WTC11 (cell line): ENCODE measurements at regions not wholly inside any gene's neighbourhood (a gene's known extent, or its start where the extent isn't known, plus 50 kb on each side); places are given as distances from the start of the nearest gene placed in this dataset.
A peak's percentile ranks its signal among the peaks of the same experiment; 100 is the strongest.

Experiments
- ATF2 ChIP-seq: sonication (generic); formaldehyde crosslinking; IDR thresholded peaks from 2 replicates; pipeline ENCODE4 v1.8.1; 2022; ENCODE audit warnings: low read depth, missing genetic modification reagents, borderline replicate concordance
- CBFB ChIP-seq: sonication (generic); formaldehyde crosslinking; IDR thresholded peaks from 2 replicates; pipeline ENCODE4 v1.8.1; 2022; ENCODE audit warnings: mild to moderate bottlenecking, low read depth, missing genetic modification reagents
- CTCF ChIP-seq: fragments of 200-600 bp; IDR thresholded peaks from 2 replicates; pipeline ENCODE4 v1.8.0; 2022; ENCODE audit warnings: antibody characterized with exemption
- EMX1 ChIP-seq: fragments of 250-450 bp; sonication (Bioruptor Pico); IDR thresholded peaks from 2 replicates; pipeline ENCODE4 v1.8.0; 2021; ENCODE audit warnings: mild to moderate bottlenecking
- FOXJ3 ChIP-seq: sonication (generic); formaldehyde crosslinking; IDR thresholded peaks from 2 replicates; pipeline ENCODE4 v1.9.0; 2021; ENCODE audit warnings: missing genetic modification reagents, mild to moderate bottlenecking, borderline replicate concordance
- FOXK1 ChIP-seq: sonication (generic); formaldehyde crosslinking; IDR thresholded peaks from 2 replicates; pipeline ENCODE4 v1.8.0; 2022; ENCODE audit warnings: mild to moderate bottlenecking, moderate library complexity, missing genetic modification reagents
- GRHL2 ChIP-seq: fragments of 250-450 bp; sonication (Bioruptor Pico); IDR thresholded peaks from 2 replicates; pipeline ENCODE4 v1.8.0; 2022; ENCODE audit warnings: mild to moderate bottlenecking, moderate library complexity; ENCODE audit not compliant: insufficient replicate concordance, severe bottlenecking
- HMGA2 ChIP-seq: fragments of 250-450 bp; sonication (Bioruptor Pico); IDR thresholded peaks from 2 replicates; pipeline ENCODE4 v1.4.0; 2021; ENCODE audit warnings: mild to moderate bottlenecking, moderate library complexity
- IRF2 ChIP-seq: sonication (generic); formaldehyde crosslinking; IDR thresholded peaks from 2 replicates; pipeline ENCODE4 v1.8.0; 2022; ENCODE audit warnings: low read depth, missing genetic modification reagents, borderline replicate concordance
- JAZF1 ChIP-seq: fragments of 250-450 bp; sonication (Bioruptor Pico); IDR thresholded peaks from 2 replicates; pipeline ENCODE4 v1.9.0; 2021; ENCODE audit warnings: moderate library complexity, mild to moderate bottlenecking, inconsistent platforms
- KAT7 ChIP-seq: sonication (generic); formaldehyde crosslinking; IDR thresholded peaks from 2 replicates; pipeline ENCODE4 v1.8.1; 2023; ENCODE audit warnings: missing genetic modification reagents, mild to moderate bottlenecking, borderline replicate concordance
- NFE2L1 ChIP-seq: sonication (generic); formaldehyde crosslinking; IDR thresholded peaks from 2 replicates; pipeline ENCODE4 v1.8.1; 2023; ENCODE audit warnings: missing genetic modification reagents
- NFYB ChIP-seq: sonication (generic); formaldehyde crosslinking; conservative IDR thresholded peaks from 2 replicates; pipeline ENCODE4 v1.8.0; 2022; ENCODE audit warnings: low read depth, missing genetic modification reagents
- PRDM15 ChIP-seq: sonication (generic); formaldehyde crosslinking; IDR thresholded peaks from 2 replicates; pipeline ENCODE4 v1.8.0; 2022; ENCODE audit warnings: missing genetic modification reagents
- RORB ChIP-seq: fragments of 250-450 bp; sonication (Bioruptor Pico); IDR thresholded peaks from 2 replicates; pipeline ENCODE4 v1.9.0; 2021; ENCODE audit warnings: mild to moderate bottlenecking
- TCF7 ChIP-seq: sonication (generic); formaldehyde crosslinking; IDR thresholded peaks from 2 replicates; pipeline ENCODE4 v1.8.0; 2022; ENCODE audit warnings: mild to moderate bottlenecking, low read depth, missing genetic modification reagents, moderate library complexity
- TEAD1 ChIP-seq: sonication (generic); formaldehyde crosslinking; IDR thresholded peaks from 2 replicates; pipeline ENCODE4 v1.8.0; 2022; ENCODE audit warnings: mild to moderate bottlenecking, missing genetic modification reagents
- TEAD4 ChIP-seq: sonication (generic); formaldehyde crosslinking; IDR thresholded peaks from 2 replicates; pipeline ENCODE4 v1.8.0; 2022; ENCODE audit warnings: mild to moderate bottlenecking, missing genetic modification reagents
- ZNF121 ChIP-seq: sonication (generic); formaldehyde crosslinking; IDR thresholded peaks from 2 replicates; pipeline ENCODE4 v1.8.0; 2023; ENCODE audit warnings: missing genetic modification reagents
- ZNF138 ChIP-seq: sonication (generic); formaldehyde crosslinking; conservative IDR thresholded peaks from 2 replicates; pipeline ENCODE4 v1.8.1; 2022; ENCODE audit warnings: mild to moderate bottlenecking, moderate library complexity, missing genetic modification reagents
- ZNF219 ChIP-seq: sonication (generic); formaldehyde crosslinking; IDR thresholded peaks from 2 replicates; pipeline ENCODE4 v1.8.0; 2023; ENCODE audit warnings: missing genetic modification reagents, mild to moderate bottlenecking, borderline replicate concordance
- ZNF232 ChIP-seq: sonication (generic); formaldehyde crosslinking; IDR thresholded peaks from 2 replicates; pipeline ENCODE4 v1.8.0; 2022; ENCODE audit warnings: mild to moderate bottlenecking, missing genetic modification reagents
- ZNF317 ChIP-seq: sonication (generic); formaldehyde crosslinking; IDR thresholded peaks from 2 replicates; pipeline ENCODE4 v1.8.1; 2023; ENCODE audit warnings: low read depth, mild to moderate bottlenecking, moderate library complexity, missing genetic modification reagents, borderline replicate concordance
- ZNF416 ChIP-seq: fragments of 250-450 bp; sonication (Bioruptor Pico); IDR thresholded peaks from 2 replicates; pipeline ENCODE4 v1.9.0; 2021; ENCODE audit warnings: mild to moderate bottlenecking, inconsistent platforms
- ZNF671 ChIP-seq: fragments of 250-450 bp; sonication (Bioruptor Pico); IDR thresholded peaks from 2 replicates; pipeline ENCODE4 v1.8.0; 2021; ENCODE audit warnings: mild to moderate bottlenecking
- TF ChIP-seq, protein P1 (sequence below): sonication (generic); formaldehyde crosslinking; IDR thresholded peaks from 2 replicates; pipeline ENCODE4 v1.8.1; 2023; ENCODE audit warnings: mild to moderate bottlenecking, missing genetic modification reagents, borderline replicate concordance

- TF ChIP-seq TEAD1 (CRISPR knock-in tag) (peak; percentile 96), GRHL2 (no peak), ZNF219 (CRISPR knock-in tag) (peak; percentile 69; the same call in 1 of the 2 replicates), TEAD4 (CRISPR knock-in tag) (peak; percentile 88; the same call in 1 of the 2 replicates), ZNF671 (CRISPR knock-in tag) (no peak), ATF2 (CRISPR knock-in tag) (no peak), NFE2L1 (CRISPR knock-in tag) (peak; percentile 59; the same call in 1 of the 2 replicates), HMGA2 (no peak), ZNF317 (CRISPR knock-in tag) (no peak), CTCF (no peak), JAZF1 (CRISPR knock-in tag) (no peak), CBFB (CRISPR knock-in tag) (no peak), FOXJ3 (CRISPR knock-in tag) (no peak), IRF2 (CRISPR knock-in tag) (no peak), ZNF138 (CRISPR knock-in tag) (0 out of 2 replicates have a peak, but pooled peaks have one; percentile 32), ZNF416 (no peak), NFYB (CRISPR knock-in tag) (no peak), ZNF121 (CRISPR knock-in tag) (no peak), EMX1 (CRISPR knock-in tag) (no peak), ZNF232 (peak; percentile 64; the same call in 1 of the 2 replicates), KAT7 (CRISPR knock-in tag) (no peak), RORB (CRISPR knock-in tag) (no peak), FOXK1 (CRISPR knock-in tag) (peak; percentile 71; the same call in 1 of the 2 replicates), TCF7 (CRISPR knock-in tag) (no peak), PRDM15 (no peak)
- TF ChIP-seq, protein P1, sequence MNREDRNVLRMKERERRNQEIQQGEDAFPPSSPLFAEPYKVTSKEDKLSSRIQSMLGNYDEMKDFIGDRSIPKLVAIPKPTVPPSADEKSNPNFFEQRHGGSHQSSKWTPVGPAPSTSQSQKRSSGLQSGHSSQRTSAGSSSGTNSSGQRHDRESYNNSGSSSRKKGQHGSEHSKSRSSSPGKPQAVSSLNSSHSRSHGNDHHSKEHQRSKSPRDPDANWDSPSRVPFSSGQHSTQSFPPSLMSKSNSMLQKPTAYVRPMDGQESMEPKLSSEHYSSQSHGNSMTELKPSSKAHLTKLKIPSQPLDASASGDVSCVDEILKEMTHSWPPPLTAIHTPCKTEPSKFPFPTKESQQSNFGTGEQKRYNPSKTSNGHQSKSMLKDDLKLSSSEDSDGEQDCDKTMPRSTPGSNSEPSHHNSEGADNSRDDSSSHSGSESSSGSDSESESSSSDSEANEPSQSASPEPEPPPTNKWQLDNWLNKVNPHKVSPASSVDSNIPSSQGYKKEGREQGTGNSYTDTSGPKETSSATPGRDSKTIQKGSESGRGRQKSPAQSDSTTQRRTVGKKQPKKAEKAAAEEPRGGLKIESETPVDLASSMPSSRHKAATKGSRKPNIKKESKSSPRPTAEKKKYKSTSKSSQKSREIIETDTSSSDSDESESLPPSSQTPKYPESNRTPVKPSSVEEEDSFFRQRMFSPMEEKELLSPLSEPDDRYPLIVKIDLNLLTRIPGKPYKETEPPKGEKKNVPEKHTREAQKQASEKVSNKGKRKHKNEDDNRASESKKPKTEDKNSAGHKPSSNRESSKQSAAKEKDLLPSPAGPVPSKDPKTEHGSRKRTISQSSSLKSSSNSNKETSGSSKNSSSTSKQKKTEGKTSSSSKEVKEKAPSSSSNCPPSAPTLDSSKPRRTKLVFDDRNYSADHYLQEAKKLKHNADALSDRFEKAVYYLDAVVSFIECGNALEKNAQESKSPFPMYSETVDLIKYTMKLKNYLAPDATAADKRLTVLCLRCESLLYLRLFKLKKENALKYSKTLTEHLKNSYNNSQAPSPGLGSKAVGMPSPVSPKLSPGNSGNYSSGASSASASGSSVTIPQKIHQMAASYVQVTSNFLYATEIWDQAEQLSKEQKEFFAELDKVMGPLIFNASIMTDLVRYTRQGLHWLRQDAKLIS (CRISPR knock-in tag) = 0 out of 2 replicates have a peak, but pooled peaks have one; percentile 43
- TF ChIP-seq, all 79 proteins: peak for 18
Observed at GRCh38 chr4:19195696-19196095, 1056.0 kb upstream of the SLIT2 start (continued).
